ENCODE measurements at regions not wholly inside any gene's neighbourhood (a gene's known extent, or its start where the extent isn't known, plus 50 kb on each side); places are given as distances from the start of the nearest gene placed in this dataset.

GRCh38 chr12:124722878-124723277, 140.8 kb downstream of the SCARB1 start:
- no peak for DNase-seq (ENCODE audit: low read depth in 1 of 2, low spot score in 1 of 2)
- Histone ChIP-seq H3K4me3 (replicated peaks; ENCODE audit: insufficient read depth, low read length) (no peak overlapping the region), H3K27me3 (ENCODE audit: insufficient read depth, poor library complexity, severe bottlenecking) (no peaks in the 10 kb centered on the region), H3K27ac (replicated peaks) (no peak overlapping the region)
- TF ChIP-seq POLR2AphosphoS5 (IDR thresholded peaks at IDR 0.05; ENCODE audit: low read depth) (no peak), SPI1 (IDR thresholded peaks at IDR 0.05; ENCODE audit: borderline replicate concordance, low read depth) (no peak), GABPA (IDR thresholded peaks at IDR 0.05; ENCODE audit: low read depth) (no peak)
- TF ChIP-seq, protein P1, sequence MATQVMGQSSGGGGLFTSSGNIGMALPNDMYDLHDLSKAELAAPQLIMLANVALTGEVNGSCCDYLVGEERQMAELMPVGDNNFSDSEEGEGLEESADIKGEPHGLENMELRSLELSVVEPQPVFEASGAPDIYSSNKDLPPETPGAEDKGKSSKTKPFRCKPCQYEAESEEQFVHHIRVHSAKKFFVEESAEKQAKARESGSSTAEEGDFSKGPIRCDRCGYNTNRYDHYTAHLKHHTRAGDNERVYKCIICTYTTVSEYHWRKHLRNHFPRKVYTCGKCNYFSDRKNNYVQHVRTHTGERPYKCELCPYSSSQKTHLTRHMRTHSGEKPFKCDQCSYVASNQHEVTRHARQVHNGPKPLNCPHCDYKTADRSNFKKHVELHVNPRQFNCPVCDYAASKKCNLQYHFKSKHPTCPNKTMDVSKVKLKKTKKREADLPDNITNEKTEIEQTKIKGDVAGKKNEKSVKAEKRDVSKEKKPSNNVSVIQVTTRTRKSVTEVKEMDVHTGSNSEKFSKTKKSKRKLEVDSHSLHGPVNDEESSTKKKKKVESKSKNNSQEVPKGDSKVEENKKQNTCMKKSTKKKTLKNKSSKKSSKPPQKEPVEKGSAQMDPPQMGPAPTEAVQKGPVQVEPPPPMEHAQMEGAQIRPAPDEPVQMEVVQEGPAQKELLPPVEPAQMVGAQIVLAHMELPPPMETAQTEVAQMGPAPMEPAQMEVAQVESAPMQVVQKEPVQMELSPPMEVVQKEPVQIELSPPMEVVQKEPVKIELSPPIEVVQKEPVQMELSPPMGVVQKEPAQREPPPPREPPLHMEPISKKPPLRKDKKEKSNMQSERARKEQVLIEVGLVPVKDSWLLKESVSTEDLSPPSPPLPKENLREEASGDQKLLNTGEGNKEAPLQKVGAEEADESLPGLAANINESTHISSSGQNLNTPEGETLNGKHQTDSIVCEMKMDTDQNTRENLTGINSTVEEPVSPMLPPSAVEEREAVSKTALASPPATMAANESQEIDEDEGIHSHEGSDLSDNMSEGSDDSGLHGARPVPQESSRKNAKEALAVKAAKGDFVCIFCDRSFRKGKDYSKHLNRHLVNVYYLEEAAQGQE (IDR thresholded peaks at IDR 0.05; ENCODE audit: insufficient replicate concordance, low read depth): no peak
- TF ChIP-seq, protein P2, sequence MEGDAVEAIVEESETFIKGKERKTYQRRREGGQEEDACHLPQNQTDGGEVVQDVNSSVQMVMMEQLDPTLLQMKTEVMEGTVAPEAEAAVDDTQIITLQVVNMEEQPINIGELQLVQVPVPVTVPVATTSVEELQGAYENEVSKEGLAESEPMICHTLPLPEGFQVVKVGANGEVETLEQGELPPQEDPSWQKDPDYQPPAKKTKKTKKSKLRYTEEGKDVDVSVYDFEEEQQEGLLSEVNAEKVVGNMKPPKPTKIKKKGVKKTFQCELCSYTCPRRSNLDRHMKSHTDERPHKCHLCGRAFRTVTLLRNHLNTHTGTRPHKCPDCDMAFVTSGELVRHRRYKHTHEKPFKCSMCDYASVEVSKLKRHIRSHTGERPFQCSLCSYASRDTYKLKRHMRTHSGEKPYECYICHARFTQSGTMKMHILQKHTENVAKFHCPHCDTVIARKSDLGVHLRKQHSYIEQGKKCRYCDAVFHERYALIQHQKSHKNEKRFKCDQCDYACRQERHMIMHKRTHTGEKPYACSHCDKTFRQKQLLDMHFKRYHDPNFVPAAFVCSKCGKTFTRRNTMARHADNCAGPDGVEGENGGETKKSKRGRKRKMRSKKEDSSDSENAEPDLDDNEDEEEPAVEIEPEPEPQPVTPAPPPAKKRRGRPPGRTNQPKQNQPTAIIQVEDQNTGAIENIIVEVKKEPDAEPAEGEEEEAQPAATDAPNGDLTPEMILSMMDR (IDR thresholded peaks at IDR 0.05; ENCODE audit: insufficient read depth, low read length): no peak

- DNase-seq (ENCODE audit: low read depth in 1 of 2, low spot score in 1 of 2): no peak
- H3K27me3 ChIP-seq (ENCODE audit: insufficient read depth, poor library complexity, severe bottlenecking): no peaks in the 10 kb centered on the region
- TF ChIP-seq SPI1 (IDR thresholded peaks at IDR 0.05; ENCODE audit: borderline replicate concordance, low read depth): no peak
- no peak for TF ChIP-seq POLR2AphosphoS5 (IDR thresholded peaks at IDR 0.05; ENCODE audit: low read depth)
- TF ChIP-seq, protein P1 (IDR thresholded peaks at IDR 0.05; ENCODE audit: insufficient replicate concordance, low read depth): no peak
- no peak for TF ChIP-seq GABPA (IDR thresholded peaks at IDR 0.05; ENCODE audit: low read depth)
- TF ChIP-seq, protein P2 (IDR thresholded peaks at IDR 0.05; ENCODE audit: insufficient read depth, low read length): no peak
- no peak overlapping the region for H3K4me3 ChIP-seq (replicated peaks; ENCODE audit: insufficient read depth, low read length)
- H3K27ac ChIP-seq (replicated peaks): no peak overlapping the region
Observed at GRCh38 chr12:124721501-124722162, 142.0 kb downstream of the SCARB1 start.

GRCh38 chr12:124720681-124721500, 142.8 kb downstream of the SCARB1 start:
- Histone ChIP-seq H3K4me3 (replicated peaks; ENCODE audit: insufficient read depth, low read length) (no peak overlapping the region), H3K27ac (replicated peaks) (no peak overlapping the region), H3K27me3 (ENCODE audit: insufficient read depth, poor library complexity, severe bottlenecking) (no peaks in the 10 kb centered on the region)
- TF ChIP-seq SPI1 (IDR thresholded peaks at IDR 0.05; ENCODE audit: borderline replicate concordance, low read depth) (no peak), GABPA (IDR thresholded peaks at IDR 0.05; ENCODE audit: low read depth) (no peak), POLR2AphosphoS5 (IDR thresholded peaks at IDR 0.05; ENCODE audit: low read depth) (no peak)
- TF ChIP-seq, protein P1 (IDR thresholded peaks at IDR 0.05; ENCODE audit: insufficient replicate concordance, low read depth): no peak
- TF ChIP-seq, protein P2 (IDR thresholded peaks at IDR 0.05; ENCODE audit: insufficient read depth, low read length): no peak
- no peak for DNase-seq (ENCODE audit: low read depth in 1 of 2, low spot score in 1 of 2)
